ENCODE measurements at regions not wholly inside any gene's neighbourhood (a gene's known extent, or its start where the extent isn't known, plus 50 kb on each side); places are given as distances from the start of the nearest gene placed in this dataset.

GRCh38 chr21:27408826-27409225 is 441.9 kb upstream of the ADAMTS5 start:
- TF ChIP-seq CTCF (IDR thresholded peaks at IDR 0.05; ENCODE audit: insufficient read depth, low read depth, low read length) (no peak), EZH2 (IDR thresholded peaks at IDR 0.05; ENCODE audit: insufficient read depth, low read length) (no peak)
